ENCODE measurements at regions not wholly inside any gene's neighbourhood (a gene's known extent, or its start where the extent isn't known, plus 50 kb on each side); places are given as distances from the start of the nearest gene placed in this dataset.

GRCh38 chr12:87820524-87821202, 208.5 kb downstream of the C12orf50 start:
- H3K36me3 ChIP-seq (ENCODE audit: control insufficient read depth in 2 of 2, extremely low read depth in 1 of 2, insufficient read depth in 2 of 2, low read length in 2 of 2), result no peaks in the 10 kb centered on the region
- no peaks in the 10 kb centered on the region for H3K4me1 ChIP-seq (ENCODE audit: control insufficient read depth, extremely low read depth, insufficient read depth, low read length)
- H3K27me3 ChIP-seq (ENCODE audit: control insufficient read depth in 2 of 2, insufficient read depth in 2 of 2, low read length in 2 of 2), result no peaks in the 10 kb centered on the region
- peak overlapping the region; percentile 29 for H2AFZ ChIP-seq (ENCODE audit: low read depth, low read length)
- no peaks in the 10 kb centered on the region for H4K20me1 ChIP-seq (replicated peaks; ENCODE audit: control insufficient read depth, extremely low read depth, insufficient read depth, low read length)
- H3K9me3 ChIP-seq (replicated peaks; ENCODE audit: control insufficient read depth, insufficient read depth, low read length), result no peaks in the 10 kb centered on the region
- H3K27ac ChIP-seq (ENCODE audit: insufficient read depth, low read depth, low read length), result no peak overlapping the region
- no TSS peak for BruUV-seq (replicated peaks)
- POLR2A ChIA-PET, result no interaction called here
- H3K4me3 ChIP-seq (replicated peaks in 1 of 3; ENCODE audit: insufficient read depth in 1 of 3, low read depth in 1 of 3, low read length in 3 of 3), result no peak overlapping the region
- H3K79me2 ChIP-seq (ENCODE audit: control insufficient read depth, insufficient read depth, low read length), result no peaks in the 10 kb centered on the region
- dilution Hi-C loops (cut with MboI; ENCODE audit: extremely low pct_ligation_motif_present, low sequenced_read_pairs) (no loop called here), intact Hi-C loops (cut with micrococcal nuclease) (loop anchor here (10.0 kb wide), 1 partner anchor 376 kb away; no protein-coding TSS in a partner anchor)
- TF ChIP-seq MAX (IDR thresholded peaks at IDR 0.05; ENCODE audit: insufficient read depth, insufficient read length) (no peak), EZH2 (IDR thresholded peaks at IDR 0.05; ENCODE audit: borderline replicate concordance, low read depth, low read length, severe bottlenecking) (no peak), JUN (IDR thresholded peaks at IDR 0.05; ENCODE audit: borderline replicate concordance, insufficient read depth, insufficient read length, low read depth) (no peak), GATA2 (IDR thresholded peaks at IDR 0.05; ENCODE audit: insufficient read depth, insufficient read length, low read depth, low read length) (no peak), POLR2A (IDR thresholded peaks at IDR 0.05; ENCODE audit: low read depth, low read length) (no peak), MYC (IDR thresholded peaks at IDR 0.05; ENCODE audit: low read depth, low read length) (no peak), FOS (IDR thresholded peaks at IDR 0.05; ENCODE audit: borderline replicate concordance, insufficient read depth, low read length) (no peak), CTCF (IDR thresholded peaks at IDR 0.05; ENCODE audit: extremely low read depth in 1 of 2, insufficient read depth in 1 of 2, low read depth in 1 of 2, low read length in 2 of 2) (no peak), POLR2AphosphoS5 (IDR thresholded peaks at IDR 0.05; ENCODE audit: insufficient read depth, low read depth, low read length) (no peak)
- H3K9ac ChIP-seq (replicated peaks; ENCODE audit: extremely low read depth, insufficient read depth, low read length), result no peak overlapping the region
- no peak for DNase-seq (ENCODE audit: low read depth, low spot score)
- CTCF ChIA-PET, result interaction anchor here (0.5 kb wide), 1 partner anchor 360 kb away, joined by 3 read pairs; no protein-coding TSS in a partner anchor
- FAIRE-seq, result no peak
- no peaks in the 10 kb centered on the region for H3K9me1 ChIP-seq (replicated peaks; ENCODE audit: control insufficient read depth, extremely low read depth, insufficient read depth, low read length)
- no peak overlapping the region for H3K4me2 ChIP-seq (ENCODE audit: insufficient read depth, low read length)

Data from endothelial cell of umbilical vein (primary cell).